MM.1S (cell line): ENCODE measurements at regions not wholly inside any gene's neighbourhood (a gene's known extent, or its start where the extent isn't known, plus 50 kb on each side); places are given as distances from the start of the nearest gene placed in this dataset.

Experiments
- DNase-seq: peaks from one replicate; pipeline ENCODE4 v3.0.0-alpha.2; 2015
- H2AFZ ChIP-seq: fragments of 300-600 bp; sonication (generic); 2 replicates; pipeline ENCODE4 v1.6.0; 2016; ENCODE audit warnings: antibody characterized with exemption, low read length
- H3F3A ChIP-seq: fragments of 300-600 bp; sonication (generic); 2 replicates; pipeline ENCODE4 v1.6.1; 2016; ENCODE audit warnings: mild to moderate bottlenecking, antibody characterized with exemption, low read length, moderate library complexity, mixed read lengths; ENCODE audit not compliant: insufficient read depth
- H3K27ac ChIP-seq: fragments of 300-600 bp; sonication (generic); 2 replicates; pipeline ENCODE4 v1.5.1; 2016; ENCODE audit warnings: mild to moderate bottlenecking, low read length
- H3K27me3 ChIP-seq: fragments of 300-600 bp; sonication (generic); replicated peaks from 2 replicates; pipeline ENCODE4 v1.6.0; 2016; ENCODE audit warnings: low read length; ENCODE audit not compliant: insufficient read depth
- H3K36me3 ChIP-seq: fragments of 300-600 bp; sonication (generic); replicated peaks from 2 replicates; pipeline ENCODE4 v1.6.1; 2016; ENCODE audit warnings: mild to moderate bottlenecking, low read length, mixed read lengths; ENCODE audit not compliant: insufficient read depth
- H3K4me1 ChIP-seq: fragments of 300-600 bp; sonication (generic); 2 replicates; pipeline ENCODE4 v1.6.1; 2016; ENCODE audit warnings: low read length, mixed read lengths
- H3K4me2 ChIP-seq: fragments of 300-600 bp; sonication (generic); 2 replicates; pipeline ENCODE4 v1.6.0; 2016; ENCODE audit warnings: low read depth, low read length
- H3K4me3 ChIP-seq: fragments of 300-600 bp; sonication (generic); 2 replicates; pipeline ENCODE4 v1.5.1; 2016; ENCODE audit warnings: low read length, mixed read lengths
- H3K79me2 ChIP-seq: fragments of 300-600 bp; sonication (generic); 2 replicates; pipeline ENCODE4 v1.6.1; 2016; ENCODE audit warnings: mixed run types, low read length, mixed read lengths
- H3K9ac ChIP-seq: fragments of 300-600 bp; sonication (generic); 2 replicates; pipeline ENCODE4 v1.6.1; 2016; ENCODE audit warnings: low read length, mixed read lengths
- H3K9me2 ChIP-seq: fragments of 300-600 bp; sonication (generic); replicated peaks from 2 replicates; pipeline ENCODE4 v1.6.1; 2016; ENCODE audit warnings: mild to moderate bottlenecking, low read length, mixed read lengths; ENCODE audit not compliant: insufficient read depth
- H3K9me3 ChIP-seq: fragments of 300-600 bp; sonication (generic); replicated peaks from 2 replicates; pipeline ENCODE4 v1.6.1; 2016; ENCODE audit warnings: mild to moderate bottlenecking, low read length, mixed read lengths; ENCODE audit not compliant: insufficient read depth
- H4K20me1 ChIP-seq: fragments of 300-600 bp; sonication (generic); 2 replicates; pipeline ENCODE4 v1.6.1; 2016; ENCODE audit warnings: mild to moderate bottlenecking, low read length, moderate library complexity, mixed read lengths; ENCODE audit not compliant: insufficient read depth
- CTCF ChIP-seq: fragments of 300-600 bp; sonication (generic); IDR thresholded peaks from 2 replicates; pipeline ENCODE4 v1.5.1; 2016; ENCODE audit warnings: antibody characterized with exemption, low read length, mixed read lengths
- EZH2 ChIP-seq: fragments of 300-600 bp; sonication (generic); optimal IDR thresholded peaks from 2 replicates; pipeline ENCODE3; 2017; ENCODE audit warnings: low read depth, mild to moderate bottlenecking, antibody characterized with exemption, low read length, mixed read lengths
- EZH2phosphoT487 ChIP-seq: fragments of 300-600 bp; sonication (generic); IDR thresholded peaks from 2 replicates; pipeline ENCODE4 v1.6.1; 2018; ENCODE audit warnings: antibody characterized with exemption, low read length

GRCh38 chrX:51148848-51149247 lies 183.8 kb upstream of the NUDT10 start:
- no peaks in the 10 kb centered on the region for H3K4me1 ChIP-seq
- H3K4me3 ChIP-seq = no peak overlapping the region
- no peak for DNase-seq
- H3K9ac ChIP-seq = no peak overlapping the region
- no peaks in the 10 kb centered on the region for H3K79me2 ChIP-seq
- no peak for TF ChIP-seq EZH2
- TF ChIP-seq CTCF = no peak
- no peak for TF ChIP-seq EZH2phosphoT487
- no peak overlapping the region for H3K27ac ChIP-seq
- no peaks in the 10 kb centered on the region for H3K9me3 ChIP-seq
- H3K9me2 ChIP-seq = no peaks in the 10 kb centered on the region
- no peaks in the 10 kb centered on the region for H3K36me3 ChIP-seq
- H4K20me1 ChIP-seq = no peaks in the 10 kb centered on the region
- no peaks in the 10 kb centered on the region for H3F3A ChIP-seq
- H3K27me3 ChIP-seq = no peaks in the 10 kb centered on the region
- no peak overlapping the region for H3K4me2 ChIP-seq
- H2AFZ ChIP-seq = no peak overlapping the region

- DNase-seq = no peak
- no peaks in the 10 kb centered on the region for H3K27me3 ChIP-seq
- no peak overlapping the region for H3K4me3 ChIP-seq
- TF ChIP-seq CTCF (no peak), EZH2phosphoT487 (no peak), EZH2 (no peak)
- H3F3A ChIP-seq = no peaks in the 10 kb centered on the region
- H4K20me1 ChIP-seq = no peaks in the 10 kb centered on the region
- no peaks in the 10 kb centered on the region for H3K4me1 ChIP-seq
- no peaks in the 10 kb centered on the region for H3K36me3 ChIP-seq
- H3K4me2 ChIP-seq = no peak overlapping the region
- no peaks in the 10 kb centered on the region for H3K9me3 ChIP-seq
- H3K79me2 ChIP-seq = no peaks in the 10 kb centered on the region
- H3K9me2 ChIP-seq = no peaks in the 10 kb centered on the region
- H2AFZ ChIP-seq = no peak overlapping the region
- H3K9ac ChIP-seq = no peak overlapping the region
- H3K27ac ChIP-seq = no peak overlapping the region
Observed at GRCh38 chrX:51151734-51152133, 180.9 kb upstream of the NUDT10 start.

- no peak overlapping the region for H2AFZ ChIP-seq
- no peak for DNase-seq
- no peaks in the 10 kb centered on the region for H4K20me1 ChIP-seq
- no peak overlapping the region for H3K27ac ChIP-seq
- no peaks in the 10 kb centered on the region for H3K4me1 ChIP-seq
- no peak for TF ChIP-seq EZH2phosphoT487
- TF ChIP-seq EZH2 = no peak
- TF ChIP-seq CTCF = no peak
- no peaks in the 10 kb centered on the region for H3K36me3 ChIP-seq
- no peaks in the 10 kb centered on the region for H3K27me3 ChIP-seq
- no peaks in the 10 kb centered on the region for H3F3A ChIP-seq
- H3K79me2 ChIP-seq = no peaks in the 10 kb centered on the region
- no peak overlapping the region for H3K4me3 ChIP-seq
- no peak overlapping the region for H3K9ac ChIP-seq
- no peak overlapping the region for H3K4me2 ChIP-seq
- no peaks in the 10 kb centered on the region for H3K9me2 ChIP-seq
- no peaks in the 10 kb centered on the region for H3K9me3 ChIP-seq
Observed at GRCh38 chrX:51155157-51155556, 177.5 kb upstream of the NUDT10 start.

- Histone ChIP-seq H2AFZ (no peak overlapping the region), H3K4me3 (no peak overlapping the region), H3K79me2 (no peaks in the 10 kb centered on the region), H3K4me1 (no peaks in the 10 kb centered on the region), H3K9ac (no peak overlapping the region), H3K9me3 (no peaks in the 10 kb centered on the region), H3K27me3 (no peaks in the 10 kb centered on the region), H3K4me2 (no peak overlapping the region), H3K27ac (no peak overlapping the region), H4K20me1 (no peaks in the 10 kb centered on the region), H3K36me3 (no peaks in the 10 kb centered on the region), H3K9me2 (no peaks in the 10 kb centered on the region), H3F3A (no peaks in the 10 kb centered on the region)
- no peak for TF ChIP-seq EZH2
- TF ChIP-seq EZH2phosphoT487 = no peak
- no peak for TF ChIP-seq CTCF
- no peak for DNase-seq
Observed at GRCh38 chrX:51155566-51155965, 177.1 kb upstream of the NUDT10 start.
